IPS-20b (cell line): ENCODE measurements at regions not wholly inside any gene's neighbourhood (a gene's known extent, or its start where the extent isn't known, plus 50 kb on each side); places are given as distances from the start of the nearest gene placed in this dataset.

Experiments used
- H3K27ac ChIP-seq: one replicate; pipeline ENCODE4 v1.5.1; 2013; ENCODE audit warnings: low read length
- H3K27me3 ChIP-seq: 2 replicates; pipeline ENCODE4 v1.6.1; 2013; ENCODE audit warnings: mild to moderate bottlenecking, low read length, inconsistent platforms; ENCODE audit not compliant: insufficient read depth
- H3K36me3 ChIP-seq: 2 replicates; pipeline ENCODE4 v1.6.1; 2013; ENCODE audit warnings: low read depth, mild to moderate bottlenecking, inconsistent platforms, low read length, moderate library complexity; ENCODE audit not compliant: insufficient read depth
- H3K4me1 ChIP-seq: 2 replicates; pipeline ENCODE4 v1.6.1; 2013; ENCODE audit warnings: mild to moderate bottlenecking, control low read depth, inconsistent platforms, low read length, moderate library complexity; ENCODE audit not compliant: insufficient read depth
- H3K4me3 ChIP-seq: 2 replicates; pipeline ENCODE4 v1.5.1; 2013; ENCODE audit warnings: mild to moderate bottlenecking, low read length, inconsistent platforms
- H3K9ac ChIP-seq: 2 replicates; pipeline ENCODE4 v1.6.1; 2013; ENCODE audit warnings: low read depth, mild to moderate bottlenecking, inconsistent platforms, low read length, moderate library complexity
- H3K9me3 ChIP-seq: 2 replicates; pipeline ENCODE4 v1.6.1; 2013; ENCODE audit warnings: mild to moderate bottlenecking, low read depth, low read length, inconsistent platforms; ENCODE audit not compliant: insufficient read depth

DNA sequence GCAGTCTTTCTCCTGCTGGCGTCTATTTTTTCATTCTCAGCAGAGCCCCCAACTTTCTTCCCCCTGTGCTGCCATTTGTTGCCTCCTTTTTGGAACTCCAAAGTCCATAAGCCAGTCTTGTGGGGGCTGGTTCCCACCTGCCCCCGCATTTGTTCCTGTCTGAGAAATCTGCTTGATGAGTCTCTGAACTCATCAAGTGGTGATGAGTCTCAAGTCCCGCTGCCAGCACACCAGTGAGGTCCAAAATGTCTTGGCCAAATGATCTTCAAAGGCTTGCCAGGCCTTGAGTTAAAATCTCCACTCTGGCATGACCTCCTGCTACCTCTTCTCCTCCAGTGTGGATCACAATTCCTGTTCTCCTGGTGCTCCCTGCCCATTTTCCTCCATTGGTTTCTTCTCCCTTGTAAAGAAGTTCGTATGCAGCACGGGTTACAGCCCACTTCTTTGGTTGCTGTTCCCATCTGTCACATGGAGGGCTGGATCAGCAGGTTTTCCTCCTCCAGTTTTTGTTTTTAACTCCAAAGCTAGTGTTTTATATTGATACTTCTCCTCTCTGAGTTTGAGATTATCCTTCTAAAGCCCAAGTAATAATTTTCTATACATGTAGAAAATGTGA is 72.7 kb upstream of the LIMCH1 start:
- H3K4me1 ChIP-seq: peaks cover 10% of the 10 kb centered on the region; the same call in 1 of the 2 replicates
- no peaks in the 10 kb centered on the region for H3K27me3 ChIP-seq
- H3K9ac ChIP-seq: no peak overlapping the region
- H3K4me3 ChIP-seq: no peak overlapping the region
- H3K27ac ChIP-seq: no peak overlapping the region
- H3K36me3 ChIP-seq: no peaks in the 10 kb centered on the region
- no peaks in the 10 kb centered on the region for H3K9me3 ChIP-seq

DNA sequence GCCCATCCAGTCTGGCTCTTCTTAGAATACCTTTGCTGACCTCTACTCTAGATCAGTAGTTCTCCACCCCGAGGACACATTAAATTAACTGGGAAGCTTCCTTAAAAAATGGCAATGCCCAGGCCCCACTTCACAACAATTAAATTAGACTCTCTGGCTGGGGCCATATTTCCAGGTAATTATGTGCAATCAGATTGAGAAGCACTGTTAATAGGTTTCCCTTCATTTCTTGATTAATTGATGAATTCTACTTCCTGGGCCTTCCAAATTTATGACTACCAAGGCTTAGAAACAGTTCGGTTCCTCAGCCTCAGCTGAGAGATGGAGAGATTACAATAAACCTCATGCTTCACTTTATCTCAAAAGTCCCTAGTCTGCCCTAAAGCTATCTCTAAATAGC is 71.7 kb upstream of the LIMCH1 start:
- H3K9ac ChIP-seq: no peak overlapping the region
- no peak overlapping the region for H3K27ac ChIP-seq
- no peaks in the 10 kb centered on the region for H3K36me3 ChIP-seq

DNA sequence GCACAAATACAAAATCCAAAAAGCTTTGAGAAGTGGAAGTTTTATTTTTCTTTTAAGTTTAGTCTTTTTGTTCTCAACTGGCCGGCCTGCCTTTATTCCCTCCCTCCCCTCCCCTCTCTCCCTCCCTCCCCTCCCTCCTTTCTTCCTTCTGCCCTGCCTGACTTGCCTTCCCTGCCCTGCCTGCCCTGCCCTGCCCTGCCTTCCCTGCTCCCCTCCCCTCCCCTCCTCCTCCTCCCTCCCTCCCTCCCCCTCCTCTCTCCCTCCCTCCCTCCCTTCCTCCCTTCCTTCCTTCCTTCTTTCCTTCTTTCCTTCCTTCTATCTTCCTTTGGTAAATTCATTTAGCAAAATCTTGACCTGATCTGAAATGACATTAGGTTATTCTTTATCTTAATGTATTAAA is 69.8 kb upstream of the LIMCH1 start:
- H3K27ac ChIP-seq: no peak overlapping the region
- no peaks in the 10 kb centered on the region for H3K9me3 ChIP-seq
- no peaks in the 10 kb centered on the region for H3K36me3 ChIP-seq
- no peaks in the 10 kb centered on the region for H3K27me3 ChIP-seq
- H3K4me1 ChIP-seq: peaks cover 17% of the 10 kb centered on the region
- no peak overlapping the region for H3K9ac ChIP-seq
- H3K4me3 ChIP-seq: no peak overlapping the region

More for the DNA sequence above, 71.7 kb upstream of the LIMCH1 start:
- H3K4me1 ChIP-seq: peaks cover 10% of the 10 kb centered on the region; the same call in 1 of the 2 replicates
- no peaks in the 10 kb centered on the region for H3K9me3 ChIP-seq
- no peak overlapping the region for H3K4me3 ChIP-seq
- no peaks in the 10 kb centered on the region for H3K27me3 ChIP-seq

DNA sequence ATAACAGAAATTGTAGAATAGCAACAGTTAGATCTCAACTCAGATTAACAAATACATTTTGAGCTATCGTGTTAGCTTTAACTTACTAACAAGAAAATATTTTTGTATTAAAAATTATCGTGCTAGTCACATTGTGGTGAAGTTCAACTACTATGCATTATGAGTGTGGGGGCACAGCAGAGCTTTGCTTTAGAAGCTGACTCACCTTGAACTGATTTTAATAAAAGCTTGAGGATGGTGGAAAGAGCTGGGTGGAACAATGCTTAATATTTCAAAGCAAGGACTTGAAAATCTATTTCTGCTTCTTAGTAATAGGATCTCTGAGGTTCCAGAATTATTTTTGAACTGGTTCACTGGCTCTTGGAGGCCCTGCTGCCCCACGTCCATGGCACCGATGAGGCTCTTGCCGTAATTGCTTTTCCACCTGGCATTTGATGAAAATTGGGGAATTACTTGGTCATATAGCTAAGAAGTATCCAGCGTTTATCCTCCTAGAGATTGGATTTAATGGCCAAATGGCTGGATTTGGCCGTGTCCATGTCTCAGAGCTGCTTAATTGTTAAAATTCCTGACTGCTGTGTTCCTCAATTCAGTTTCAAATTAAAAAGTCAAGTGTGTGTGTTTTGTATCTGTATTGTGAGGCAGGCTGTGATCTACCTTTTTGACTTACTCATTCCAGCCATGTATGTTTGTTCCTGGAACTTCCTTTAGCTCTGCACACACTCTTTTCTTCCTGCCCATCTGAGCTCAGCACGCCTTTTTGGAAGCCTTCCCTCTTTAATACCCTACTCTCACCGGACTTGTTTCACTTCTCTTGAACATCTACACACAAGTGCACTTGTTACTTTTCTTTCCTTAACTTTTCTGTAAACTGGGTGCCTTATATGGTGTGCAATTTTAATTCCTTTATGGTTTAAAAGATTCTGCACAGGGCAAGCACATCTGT is 66.6 kb upstream of the LIMCH1 start:
- Histone ChIP-seq H3K9me3 (no peaks in the 10 kb centered on the region), H3K27ac (no peak overlapping the region), H3K27me3 (no peaks in the 10 kb centered on the region), H3K4me1 (peaks cover 17% of the 10 kb centered on the region), H3K4me3 (no peak overlapping the region), H3K36me3 (no peaks in the 10 kb centered on the region), H3K9ac (no peak overlapping the region)

DNA sequence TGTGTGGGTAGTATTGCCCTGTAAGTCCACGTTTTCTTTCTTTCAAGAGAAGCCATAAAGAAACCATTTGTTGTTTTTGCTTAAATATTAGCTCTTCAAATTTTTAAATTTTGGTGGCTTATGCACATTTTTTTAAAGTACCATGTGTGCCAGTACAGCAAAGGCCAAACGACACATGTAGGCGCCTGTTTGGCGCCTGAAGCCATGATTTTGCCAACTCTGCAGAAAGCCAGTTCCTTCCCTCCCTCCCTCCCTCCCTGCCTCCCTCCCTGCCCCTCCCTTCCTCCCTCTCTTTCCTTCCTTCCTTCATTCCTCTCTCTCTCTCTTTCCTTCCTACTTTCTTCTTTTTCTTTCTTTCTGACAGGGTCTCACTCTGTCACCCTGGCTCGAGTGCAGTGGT is 65.9 kb upstream of the LIMCH1 start:
- Histone ChIP-seq H3K27me3 (no peaks in the 10 kb centered on the region), H3K9me3 (no peaks in the 10 kb centered on the region), H3K4me1 (peaks cover 24% of the 10 kb centered on the region), H3K27ac (no peak overlapping the region), H3K9ac (no peak overlapping the region), H3K36me3 (no peaks in the 10 kb centered on the region), H3K4me3 (no peak overlapping the region)

DNA sequence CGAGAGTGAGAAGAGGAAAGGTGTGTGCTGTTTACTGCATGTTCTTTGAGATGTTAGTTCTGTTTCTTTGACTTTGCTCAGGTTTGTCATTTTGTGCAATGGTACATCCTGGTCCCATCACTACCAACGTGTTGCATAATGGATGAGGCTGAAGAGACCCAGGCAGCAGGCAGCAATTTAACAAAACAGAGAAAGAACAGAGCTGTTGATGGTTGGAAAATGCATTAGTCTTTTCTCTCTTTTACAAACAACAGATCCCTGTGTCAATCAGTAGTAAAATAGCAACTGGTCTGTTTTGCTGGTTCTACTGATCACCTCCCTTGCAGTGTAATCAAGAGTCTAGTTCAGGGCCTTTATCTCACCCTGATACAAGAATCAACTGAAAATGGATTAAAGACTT is 64.8 kb upstream of the LIMCH1 start:
- Histone ChIP-seq H3K9me3 (no peaks in the 10 kb centered on the region), H3K4me3 (no peak overlapping the region), H3K36me3 (no peaks in the 10 kb centered on the region), H3K4me1 (peaks cover 30% of the 10 kb centered on the region), H3K27ac (no peak overlapping the region), H3K27me3 (no peaks in the 10 kb centered on the region), H3K9ac (no peak overlapping the region)

DNA sequence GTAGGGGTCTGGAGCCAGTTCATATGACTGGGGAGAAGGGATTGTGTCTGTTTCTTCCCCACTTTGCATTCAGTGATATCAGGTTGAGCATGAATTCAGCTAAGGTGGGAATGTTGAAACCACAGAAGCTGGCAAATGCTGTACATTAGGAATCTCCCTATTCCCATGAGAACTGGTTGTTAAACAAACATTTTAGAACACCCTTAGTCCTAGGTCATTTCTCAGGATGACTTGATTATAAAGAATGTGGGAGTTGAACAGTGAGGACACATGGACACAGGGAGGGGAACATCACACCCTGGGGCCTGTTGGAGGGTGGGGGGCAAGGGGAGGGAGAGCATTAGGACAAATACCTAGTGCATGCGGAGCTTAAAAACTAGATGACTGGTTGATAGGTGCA is 62.6 kb upstream of the LIMCH1 start:
- Histone ChIP-seq H3K4me1 (peaks cover 21% of the 10 kb centered on the region), H3K36me3 (no peaks in the 10 kb centered on the region), H3K4me3 (no peak overlapping the region), H3K27ac (no peak overlapping the region), H3K27me3 (no peaks in the 10 kb centered on the region), H3K9me3 (no peaks in the 10 kb centered on the region), H3K9ac (no peak overlapping the region)

DNA sequence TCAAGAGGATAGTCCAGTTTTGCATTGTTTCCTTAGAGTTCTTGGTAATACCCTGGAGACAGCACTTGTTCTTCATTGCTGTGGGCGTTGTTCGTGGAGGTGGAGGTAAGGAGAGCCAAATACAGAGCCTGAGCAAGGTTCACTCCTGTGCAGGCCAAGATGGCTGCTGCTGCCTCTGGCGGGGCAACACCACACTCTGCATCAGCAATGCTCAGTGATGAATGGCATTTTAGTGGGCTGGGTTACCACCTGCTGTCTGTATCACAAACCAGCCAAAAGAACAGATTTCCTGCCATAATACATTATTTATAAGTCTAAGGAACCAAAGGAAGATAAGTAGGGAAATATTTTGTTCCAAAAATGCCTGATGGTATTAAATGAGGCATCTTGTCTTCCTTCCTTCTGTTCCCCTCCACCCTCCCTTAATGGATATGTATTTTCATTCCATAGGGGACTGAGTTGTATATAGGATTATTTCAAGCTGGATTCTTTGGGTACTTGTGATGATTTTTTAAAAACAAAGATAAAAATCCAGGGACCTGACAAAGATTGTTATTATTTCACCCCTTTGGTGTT is 61.6 kb upstream of the LIMCH1 start:
- Histone ChIP-seq H3K27ac (no peak overlapping the region), H3K36me3 (no peaks in the 10 kb centered on the region), H3K27me3 (no peaks in the 10 kb centered on the region), H3K4me3 (no peak overlapping the region), H3K9me3 (no peaks in the 10 kb centered on the region), H3K4me1 (peaks cover 19% of the 10 kb centered on the region), H3K9ac (no peak overlapping the region)

DNA sequence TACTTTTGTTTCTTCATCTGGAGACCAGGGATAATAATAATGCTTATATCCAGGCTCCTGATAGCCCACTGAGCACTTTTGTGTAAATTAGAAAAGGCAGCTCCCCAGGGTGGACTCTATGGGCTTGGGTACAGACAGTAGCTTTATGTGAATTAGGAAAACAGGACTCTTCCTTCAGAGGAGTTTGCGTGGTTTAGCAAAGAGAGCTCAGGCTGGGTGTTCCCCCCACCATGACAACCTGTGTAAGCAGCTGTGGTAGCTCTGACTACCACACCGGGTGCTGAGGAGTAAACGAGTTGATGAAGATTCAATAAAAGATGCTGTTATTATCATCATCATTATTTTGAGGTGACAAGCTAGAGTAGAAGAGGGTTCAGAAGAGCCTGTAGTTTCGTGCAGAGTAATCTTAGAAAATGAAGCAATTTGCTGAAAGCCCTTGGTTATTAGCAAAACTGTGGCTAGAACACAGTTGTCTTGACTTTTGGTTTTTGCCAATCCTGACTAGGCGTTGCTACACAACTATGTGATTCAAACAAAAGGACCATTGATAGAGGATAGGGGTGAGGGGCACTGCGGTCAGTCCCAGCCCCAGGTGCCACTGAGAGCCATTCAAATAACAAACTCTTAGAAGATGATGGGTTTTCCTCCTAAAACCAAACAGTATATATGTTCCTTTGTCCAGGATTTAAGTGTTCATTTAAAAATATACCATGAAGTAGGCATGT is 60.6 kb upstream of the LIMCH1 start:
- no peak overlapping the region for H3K9ac ChIP-seq
- H3K9me3 ChIP-seq: no peaks in the 10 kb centered on the region
- no peak overlapping the region for H3K27ac ChIP-seq

DNA sequence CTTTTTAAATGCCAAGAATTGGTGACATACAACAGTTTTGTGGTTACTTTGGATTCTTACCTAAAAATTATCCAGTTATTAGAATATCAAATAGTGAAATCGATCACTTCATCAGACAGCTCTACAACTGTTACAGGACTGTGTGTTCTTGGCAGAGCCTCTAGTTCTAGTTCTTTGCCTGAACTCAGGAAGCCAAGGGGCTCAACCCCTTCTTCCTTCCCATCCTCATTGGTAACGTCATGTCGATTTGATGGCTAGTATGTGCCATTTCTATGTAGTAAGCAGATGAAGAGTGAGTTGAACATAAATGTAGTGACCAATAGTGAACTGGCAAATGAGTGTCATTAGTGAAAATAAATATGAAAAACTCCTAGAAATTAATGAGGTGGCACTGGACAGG is 59.4 kb upstream of the LIMCH1 start:
- no peaks in the 10 kb centered on the region for H3K36me3 ChIP-seq
- H3K4me3 ChIP-seq: no peak overlapping the region
- H3K9ac ChIP-seq: no peak overlapping the region
- peaks cover 13% of the 10 kb centered on the region for H3K4me1 ChIP-seq
- H3K27ac ChIP-seq: no peak overlapping the region
- no peaks in the 10 kb centered on the region for H3K9me3 ChIP-seq
- no peaks in the 10 kb centered on the region for H3K27me3 ChIP-seq

More for the DNA sequence above, 60.6 kb upstream of the LIMCH1 start:
- Histone ChIP-seq H3K27me3 (no peaks in the 10 kb centered on the region), H3K4me3 (peak overlapping the region; percentile 3; the same call in 1 of the 2 replicates), H3K4me1 (peaks cover 13% of the 10 kb centered on the region), H3K36me3 (no peaks in the 10 kb centered on the region)

DNA sequence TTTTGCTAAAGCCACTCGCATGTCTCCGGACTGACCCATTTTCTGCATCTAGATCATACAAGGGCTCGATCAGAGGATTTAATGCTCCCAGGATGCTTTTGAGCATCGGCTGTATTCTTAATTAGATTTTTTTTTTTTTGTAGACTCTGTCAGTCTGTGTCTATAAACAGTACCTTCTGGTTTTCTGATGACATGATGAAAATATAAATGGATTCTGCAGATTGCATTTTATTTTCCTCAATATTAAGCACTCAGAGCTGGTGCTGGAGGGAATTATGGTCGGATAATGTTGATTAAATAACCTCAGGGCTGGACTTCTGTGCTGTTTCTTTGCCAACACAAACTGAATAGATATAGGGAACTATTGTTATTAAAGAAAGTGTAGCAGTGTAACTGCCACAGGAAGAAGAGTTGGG is 57.1 kb upstream of the LIMCH1 start:
- peaks cover 13% of the 10 kb centered on the region for H3K4me1 ChIP-seq
- no peaks in the 10 kb centered on the region for H3K27me3 ChIP-seq
- H3K27ac ChIP-seq: no peak overlapping the region
- no peak overlapping the region for H3K9ac ChIP-seq
- H3K4me3 ChIP-seq: no peak overlapping the region
- H3K9me3 ChIP-seq: no peaks in the 10 kb centered on the region
- no peaks in the 10 kb centered on the region for H3K36me3 ChIP-seq
